Endodermal cell (in vitro differentiated cells): ENCODE measurements at regions not wholly inside any gene's neighbourhood (a gene's known extent, or its start where the extent isn't known, plus 50 kb on each side); places are given as distances from the start of the nearest gene placed in this dataset.

Experiments
- DNase-seq: peaks from one replicate; pipeline ENCODE4 v3.0.0-alpha.2; 2017
- H3K27ac ChIP-seq: 2 replicates; pipeline ENCODE4 v1.5.1; 2013; ENCODE audit warnings: mild to moderate bottlenecking, low read depth, low read length, moderate library complexity
- H3K27me3 ChIP-seq: 2 replicates; pipeline ENCODE4 v1.6.1; 2013; ENCODE audit warnings: mild to moderate bottlenecking, low read length, moderate library complexity; ENCODE audit not compliant: insufficient read depth, control insufficient read depth, poor library complexity, severe bottlenecking
- H3K36me3 ChIP-seq: 2 replicates; pipeline ENCODE4 v1.7.0; 2013; ENCODE audit warnings: mild to moderate bottlenecking, low read length, moderate library complexity; ENCODE audit not compliant: control insufficient read depth, insufficient read depth
- H3K4me1 ChIP-seq: one replicate; pipeline ENCODE4 v1.7.0; 2013; ENCODE audit warnings: low read length; ENCODE audit not compliant: control insufficient read depth, insufficient read depth
- H3K4me3 ChIP-seq: 2 replicates; pipeline ENCODE4 v1.5.1; 2013; ENCODE audit warnings: mild to moderate bottlenecking, low read length, moderate library complexity
- H3K9ac ChIP-seq: 2 replicates; pipeline ENCODE4 v1.6.1; 2013; ENCODE audit warnings: mild to moderate bottlenecking, low read length, moderate library complexity; ENCODE audit not compliant: poor library complexity, severe bottlenecking; ENCODE audit errors: extremely low read depth
- H3K9me3 ChIP-seq: 2 replicates; pipeline ENCODE4 v1.6.1; 2013; ENCODE audit warnings: mild to moderate bottlenecking, low read length, moderate library complexity; ENCODE audit not compliant: control insufficient read depth
- H3K27ac Mint-ChIP-seq: 2 replicates; pipeline ENCODE4 v1.8.0; 2020; ENCODE audit warnings: mixed read lengths
- H3K27me3 Mint-ChIP-seq: 2 replicates; pipeline ENCODE4 v1.8.0; 2021; ENCODE audit warnings: mild to moderate bottlenecking, mixed read lengths; ENCODE audit not compliant: insufficient read depth
- H3K36me3 Mint-ChIP-seq: 2 replicates; pipeline ENCODE4 v1.8.0; 2020; ENCODE audit warnings: low read depth, mixed read lengths
- H3K4me1 Mint-ChIP-seq: 2 replicates; pipeline ENCODE4 v1.8.0; 2020; ENCODE audit warnings: mixed read lengths
- H3K4me3 Mint-ChIP-seq: 2 replicates; pipeline ENCODE4 v1.8.0; 2020; ENCODE audit warnings: mild to moderate bottlenecking, moderate library complexity, mixed read lengths
- H3K9me3 Mint-ChIP-seq: 2 replicates; pipeline ENCODE4 v1.8.0; 2020; ENCODE audit warnings: mild to moderate bottlenecking, mixed read lengths
- WGBS, 2 experiments: methylation state at CpG; one replicate each; pipeline versions ENCODE4 v1.1.5 to v1.1.7; 2013; ENCODE audit warnings: missing lambda C conversion rate in 2 of 2, mixed read lengths in 1 of 2; ENCODE audit not compliant: insufficient coverage in 1 of 2, insufficient read length in 1 of 2; 5-methylcytosine and 5-hydroxymethylcytosine counted together
- TF ChIP-seq, protein P1 (sequence below): fragments of 200-600 bp; sonication (generic); conservative IDR thresholded peaks from 2 replicates; pipeline ENCODE4 v1.5.0; 2021; ENCODE audit warnings: antibody characterized with exemption, mild to moderate bottlenecking

DNA sequence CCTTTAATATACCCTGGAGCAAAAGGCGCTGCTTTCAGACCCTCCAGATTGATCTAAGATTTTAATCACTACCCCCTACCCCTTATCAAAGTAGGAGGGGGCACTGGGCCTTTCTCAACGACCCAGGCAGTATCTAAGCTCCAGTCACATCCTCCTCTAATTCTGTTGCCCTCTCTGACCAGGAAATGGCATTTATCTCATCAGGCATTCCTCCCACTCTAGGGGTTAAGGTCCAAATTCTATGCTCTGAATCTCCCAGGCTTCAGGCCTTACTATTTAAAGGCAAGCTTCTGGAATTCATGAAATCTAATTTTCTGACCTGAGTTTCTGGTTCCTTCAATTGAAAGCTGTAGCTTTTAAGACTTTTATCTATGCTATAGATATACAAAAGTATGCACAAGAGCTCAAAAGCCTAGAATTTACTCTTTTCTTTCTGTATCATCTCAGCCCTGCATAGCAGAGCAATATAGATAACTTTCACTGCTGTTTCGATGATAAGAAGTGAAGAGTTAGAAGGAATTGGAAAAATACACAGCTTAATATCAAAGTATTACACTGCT is 622.9 kb downstream of the RPS29 start:
- no peak for DNase-seq
- TF ChIP-seq, protein P1, sequence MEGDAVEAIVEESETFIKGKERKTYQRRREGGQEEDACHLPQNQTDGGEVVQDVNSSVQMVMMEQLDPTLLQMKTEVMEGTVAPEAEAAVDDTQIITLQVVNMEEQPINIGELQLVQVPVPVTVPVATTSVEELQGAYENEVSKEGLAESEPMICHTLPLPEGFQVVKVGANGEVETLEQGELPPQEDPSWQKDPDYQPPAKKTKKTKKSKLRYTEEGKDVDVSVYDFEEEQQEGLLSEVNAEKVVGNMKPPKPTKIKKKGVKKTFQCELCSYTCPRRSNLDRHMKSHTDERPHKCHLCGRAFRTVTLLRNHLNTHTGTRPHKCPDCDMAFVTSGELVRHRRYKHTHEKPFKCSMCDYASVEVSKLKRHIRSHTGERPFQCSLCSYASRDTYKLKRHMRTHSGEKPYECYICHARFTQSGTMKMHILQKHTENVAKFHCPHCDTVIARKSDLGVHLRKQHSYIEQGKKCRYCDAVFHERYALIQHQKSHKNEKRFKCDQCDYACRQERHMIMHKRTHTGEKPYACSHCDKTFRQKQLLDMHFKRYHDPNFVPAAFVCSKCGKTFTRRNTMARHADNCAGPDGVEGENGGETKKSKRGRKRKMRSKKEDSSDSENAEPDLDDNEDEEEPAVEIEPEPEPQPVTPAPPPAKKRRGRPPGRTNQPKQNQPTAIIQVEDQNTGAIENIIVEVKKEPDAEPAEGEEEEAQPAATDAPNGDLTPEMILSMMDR, result no peak
- Mint-ChIP-seq H3K27ac (no peak overlapping the region), H3K4me3 (no peak overlapping the region), H3K4me1 (peaks cover 9% of the 10 kb centered on the region), H3K36me3 (no peaks in the 10 kb centered on the region), H3K9me3 (no peaks in the 10 kb centered on the region), H3K27me3 (no peaks in the 10 kb centered on the region)
- Histone ChIP-seq H3K4me1 (no peaks in the 10 kb centered on the region), H3K9me3 (no peaks in the 10 kb centered on the region), H3K27ac (no peak overlapping the region), H3K27me3 (no peaks in the 10 kb centered on the region), H3K9ac (no peak overlapping the region), H3K36me3 (no peaks in the 10 kb centered on the region), H3K4me3 (no peak overlapping the region)
- WGBS, 2 experiments, result 25 to 68% methylated on average over 1 to 2 of the region's 3 CpGs

DNA sequence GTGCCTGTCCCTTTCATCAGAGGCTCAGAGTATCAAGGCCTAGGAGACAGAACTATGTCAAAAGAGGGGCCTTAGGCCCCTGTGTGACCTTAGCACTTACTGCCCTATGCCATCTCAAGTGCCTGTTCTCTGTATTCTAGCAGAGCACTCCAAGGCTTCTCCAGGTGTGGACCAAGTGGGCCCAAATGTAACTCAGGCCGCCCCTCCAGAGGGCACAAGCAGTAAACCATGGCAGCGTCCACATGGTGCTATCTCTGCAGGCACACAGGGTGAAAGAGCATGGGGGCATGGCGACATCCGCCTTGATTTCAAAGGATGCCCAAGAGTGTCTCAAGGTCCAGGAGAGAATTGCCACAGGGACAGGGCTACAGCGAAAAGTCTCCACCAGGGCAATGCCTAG is 628.7 kb downstream of the RPS29 start:
- H3K27me3 Mint-ChIP-seq, result peaks cover 3% of the 10 kb centered on the region
- no peak for DNase-seq
- 91 to 100% methylated on average over 3 to 5 of the region's 5 CpGs for WGBS, 2 experiments
- peaks cover 2% of the 10 kb centered on the region for H3K4me1 Mint-ChIP-seq
- no peaks in the 10 kb centered on the region for H3K36me3 Mint-ChIP-seq
- H3K9me3 ChIP-seq, result no peaks in the 10 kb centered on the region
- TF ChIP-seq, protein P1, result no peak
- H3K4me1 ChIP-seq, result no peaks in the 10 kb centered on the region
- no peak overlapping the region for H3K27ac Mint-ChIP-seq
- H3K27ac ChIP-seq, result no peak overlapping the region
- H3K4me3 ChIP-seq, result no peak overlapping the region
- H3K9ac ChIP-seq, result no peak overlapping the region
- no peaks in the 10 kb centered on the region for H3K9me3 Mint-ChIP-seq
- no peaks in the 10 kb centered on the region for H3K36me3 ChIP-seq
- H3K4me3 Mint-ChIP-seq, result no peak overlapping the region
- no peaks in the 10 kb centered on the region for H3K27me3 ChIP-seq

DNA sequence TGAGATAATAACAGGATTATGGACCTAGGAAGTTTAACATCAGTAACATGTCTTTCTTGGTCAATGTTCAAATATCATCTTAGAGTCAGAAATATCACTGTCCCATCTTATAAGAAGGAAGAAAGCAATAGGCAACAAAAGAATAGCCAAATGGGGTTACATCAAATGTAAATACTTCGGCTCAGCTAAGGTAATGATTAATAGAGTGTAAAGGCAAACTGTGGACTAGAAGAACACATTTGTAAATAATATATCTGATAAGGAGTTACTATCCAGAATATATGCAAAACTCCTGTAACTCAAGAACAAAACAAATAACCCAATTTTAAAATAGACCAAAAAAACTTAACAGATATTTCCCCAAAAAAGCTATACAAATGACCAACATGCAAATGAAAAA is 630.3 kb downstream of the RPS29 start:
- H3K27ac Mint-ChIP-seq, result no peak overlapping the region
- H3K36me3 Mint-ChIP-seq, result no peaks in the 10 kb centered on the region
- Histone ChIP-seq H3K9me3 (no peaks in the 10 kb centered on the region), H3K9ac (no peak overlapping the region), H3K4me3 (no peak overlapping the region), H3K27me3 (no peaks in the 10 kb centered on the region), H3K36me3 (no peaks in the 10 kb centered on the region), H3K4me1 (no peaks in the 10 kb centered on the region), H3K27ac (no peak overlapping the region)
- TF ChIP-seq, protein P1, result no peak
- H3K4me1 Mint-ChIP-seq, result peaks cover 3% of the 10 kb centered on the region
- 100% methylated on average over 1 of the region's 1 CpG; no CpG with 5 or more reads in 1 of the 2 experiments for WGBS, 2 experiments
- H3K4me3 Mint-ChIP-seq, result no peak overlapping the region
- no peak for DNase-seq
- H3K9me3 Mint-ChIP-seq, result no peaks in the 10 kb centered on the region
- H3K27me3 Mint-ChIP-seq, result peaks cover 3% of the 10 kb centered on the region
